GM12878 (cell line): ENCODE measurements at regions not wholly inside any gene's neighbourhood (a gene's known extent, or its start where the extent isn't known, plus 50 kb on each side); places are given as distances from the start of the nearest gene placed in this dataset.

Experiments
- EZH2 ChIP-seq: IDR thresholded peaks from 2 replicates; pipeline ENCODE4 v1.6.1; 2012; ENCODE audit warnings: low read depth, mild to moderate bottlenecking, control low read depth, inconsistent platforms, low read length, borderline replicate concordance; ENCODE audit not compliant: control insufficient read depth
- HDAC6 ChIP-seq: fragments of 200-600 bp; sonication (generic); IDR thresholded peaks from one replicate; pipeline ENCODE4 v1.8.0; 2017; ENCODE audit warnings: antibody characterized with exemption; ENCODE audit not compliant: unreplicated experiment
- MTA3 ChIP-seq: IDR thresholded peaks from 2 replicates; pipeline ENCODE4 v1.6.1; 2012; ENCODE audit warnings: low read length, inconsistent platforms, borderline replicate concordance
- POLR2A ChIP-seq: IDR thresholded peaks from 2 replicates; pipeline ENCODE4 v1.6.1; 2011; ENCODE audit warnings: low read depth, mild to moderate bottlenecking, low read length
- POLR2AphosphoS5 ChIP-seq: IDR thresholded peaks from 2 replicates; pipeline ENCODE4 v1.6.1; 2011; ENCODE audit warnings: mild to moderate bottlenecking, low read length, inconsistent platforms
- RAD51 ChIP-seq: fragments of 450-650 bp; IDR thresholded peaks from 2 replicates; pipeline ENCODE4 v1.6.1; 2016; ENCODE audit warnings: moderate library complexity, mild to moderate bottlenecking, inconsistent platforms
- SMC3 ChIP-seq: IDR thresholded peaks from 2 replicates; pipeline ENCODE4 v1.6.1; 2011; ENCODE audit warnings: low read length, improper control_type of control experiment, borderline replicate concordance
- ZSCAN29 ChIP-seq: fragments of 450-650 bp; IDR thresholded peaks from 2 replicates; pipeline ENCODE4 v1.6.1; 2017; ENCODE audit warnings: mild to moderate bottlenecking, moderate library complexity
- TF ChIP-seq, protein P1 (sequence below), 3 experiments: IDR thresholded peaks in 2 of 3; conservative IDR thresholded peaks in 1 of 3; 2 replicates each; pipeline ENCODE4 v1.5.1; 2011; ENCODE audit warnings: low read depth in 3 of 3, low read length in 3 of 3, mild to moderate bottlenecking in 3 of 3, control low read depth in 2 of 3, moderate library complexity in 2 of 3, inconsistent platforms in 1 of 3, mixed read lengths in 1 of 3; ENCODE audit not compliant: control insufficient read depth in 2 of 3, insufficient read depth in 1 of 3; ENCODE audit errors: extremely low read depth in 1 of 3
- TF ChIP-seq, protein P2 (sequence below): fragments of 450-650 bp; formaldehyde crosslinking; IDR thresholded peaks from 2 replicates; pipeline ENCODE4 v1.4.0; 2022; ENCODE audit warnings: mild to moderate bottlenecking, moderate library complexity

DNA sequence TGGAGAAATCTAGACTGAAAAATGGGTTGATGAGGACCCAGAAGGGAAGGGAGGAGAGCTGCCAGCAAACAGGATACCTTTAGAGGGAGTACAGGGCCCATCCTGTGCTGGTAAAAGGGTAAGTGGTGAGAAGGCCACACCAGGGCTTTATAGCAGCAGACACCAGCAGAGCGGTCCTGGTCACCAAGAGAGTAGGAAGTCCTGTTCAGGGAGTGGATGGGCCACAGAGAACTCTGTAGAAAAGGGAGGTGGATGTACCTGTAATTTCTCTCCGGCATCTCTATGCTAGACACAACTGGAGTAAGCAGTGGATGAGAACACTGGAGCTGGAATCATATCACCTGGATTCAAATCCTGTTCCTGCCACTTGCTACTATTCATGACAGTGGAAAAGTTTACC is 867.2 kb downstream of the CCSER2 start:
- no peak for TF ChIP-seq RAD51
- TF ChIP-seq POLR2AphosphoS5: no peak
- no peak for TF ChIP-seq MTA3
- TF ChIP-seq EZH2: no peak
- no peak for TF ChIP-seq HDAC6
- no peak for TF ChIP-seq ZSCAN29
- TF ChIP-seq, protein P1, sequence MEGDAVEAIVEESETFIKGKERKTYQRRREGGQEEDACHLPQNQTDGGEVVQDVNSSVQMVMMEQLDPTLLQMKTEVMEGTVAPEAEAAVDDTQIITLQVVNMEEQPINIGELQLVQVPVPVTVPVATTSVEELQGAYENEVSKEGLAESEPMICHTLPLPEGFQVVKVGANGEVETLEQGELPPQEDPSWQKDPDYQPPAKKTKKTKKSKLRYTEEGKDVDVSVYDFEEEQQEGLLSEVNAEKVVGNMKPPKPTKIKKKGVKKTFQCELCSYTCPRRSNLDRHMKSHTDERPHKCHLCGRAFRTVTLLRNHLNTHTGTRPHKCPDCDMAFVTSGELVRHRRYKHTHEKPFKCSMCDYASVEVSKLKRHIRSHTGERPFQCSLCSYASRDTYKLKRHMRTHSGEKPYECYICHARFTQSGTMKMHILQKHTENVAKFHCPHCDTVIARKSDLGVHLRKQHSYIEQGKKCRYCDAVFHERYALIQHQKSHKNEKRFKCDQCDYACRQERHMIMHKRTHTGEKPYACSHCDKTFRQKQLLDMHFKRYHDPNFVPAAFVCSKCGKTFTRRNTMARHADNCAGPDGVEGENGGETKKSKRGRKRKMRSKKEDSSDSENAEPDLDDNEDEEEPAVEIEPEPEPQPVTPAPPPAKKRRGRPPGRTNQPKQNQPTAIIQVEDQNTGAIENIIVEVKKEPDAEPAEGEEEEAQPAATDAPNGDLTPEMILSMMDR (IDR thresholded peaks at IDR 0.05 in 2 of 3, conservative IDR thresholded peaks at IDR 0.05 in 1 of 3; ENCODE audit: control insufficient read depth in 2 of 3, extremely low read depth in 1 of 3, insufficient read depth in 1 of 3, low read depth in 3 of 3, low read length in 3 of 3): no peak
- no peak for TF ChIP-seq POLR2A
- TF ChIP-seq SMC3: no peak
- TF ChIP-seq, protein P2, sequence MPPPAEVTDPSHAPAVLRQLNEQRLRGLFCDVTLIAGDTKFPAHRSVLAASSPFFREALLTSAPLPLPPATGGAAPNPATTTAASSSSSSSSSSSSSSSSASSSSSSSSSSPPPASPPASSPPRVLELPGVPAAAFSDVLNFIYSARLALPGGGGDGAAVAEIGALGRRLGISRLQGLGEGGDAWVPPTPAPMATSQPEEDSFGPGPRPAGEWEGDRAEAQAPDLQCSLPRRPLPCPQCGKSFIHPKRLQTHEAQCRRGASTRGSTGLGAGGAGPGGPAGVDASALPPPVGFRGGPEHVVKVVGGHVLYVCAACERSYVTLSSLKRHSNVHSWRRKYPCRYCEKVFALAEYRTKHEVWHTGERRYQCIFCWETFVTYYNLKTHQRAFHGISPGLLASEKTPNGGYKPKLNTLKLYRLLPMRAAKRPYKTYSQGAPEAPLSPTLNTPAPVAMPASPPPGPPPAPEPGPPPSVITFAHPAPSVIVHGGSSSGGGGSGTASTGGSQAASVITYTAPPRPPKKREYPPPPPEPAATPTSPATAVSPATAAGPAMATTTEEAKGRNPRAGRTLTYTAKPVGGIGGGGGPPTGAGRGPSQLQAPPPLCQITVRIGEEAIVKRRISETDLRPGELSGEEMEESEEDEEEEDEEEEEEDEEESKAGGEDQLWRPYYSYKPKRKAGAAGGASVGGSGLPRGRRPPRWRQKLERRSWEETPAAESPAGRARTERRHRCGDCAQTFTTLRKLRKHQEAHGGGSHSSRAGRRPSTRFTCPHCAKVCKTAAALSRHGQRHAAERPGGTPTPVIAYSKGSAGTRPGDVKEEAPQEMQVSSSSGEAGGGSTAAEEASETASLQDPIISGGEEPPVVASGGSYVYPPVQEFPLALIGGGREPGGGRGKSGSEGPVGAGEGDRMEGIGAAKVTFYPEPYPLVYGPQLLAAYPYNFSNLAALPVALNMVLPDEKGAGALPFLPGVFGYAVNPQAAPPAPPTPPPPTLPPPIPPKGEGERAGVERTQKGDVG (CRISPR knock-in tag): no peak
